Fibroblast of the aortic adventitia (primary cell): ENCODE measurements at regions not wholly inside any gene's neighbourhood (a gene's known extent, or its start where the extent isn't known, plus 50 kb on each side); places are given as distances from the start of the nearest gene placed in this dataset.
A peak's percentile ranks its signal among the peaks of the same experiment; 100 is the strongest.
"Not testable (repeated sequence)": the region's sequence is repeated elsewhere in the genome, so short reads cannot be mapped to it uniquely, and the experiment has no call there.

ENCODE experiments used
- DNase-seq: peaks from one replicate; pipeline ENCODE4 v3.0.0-alpha.2; 2010; ENCODE audit warnings: low read depth
- H3K4me3 ChIP-seq: 2 replicates; pipeline ENCODE4 v1.5.1; 2011; ENCODE audit warnings: low read depth, mild to moderate bottlenecking, control low read depth, low read length, moderate library complexity
- TF ChIP-seq, protein P1 (sequence below): IDR thresholded peaks from 2 replicates; pipeline ENCODE4 v1.5.1; 2011; ENCODE audit warnings: mild to moderate bottlenecking, low read length, control low read depth, inconsistent platforms; ENCODE audit not compliant: insufficient read depth

DNA sequence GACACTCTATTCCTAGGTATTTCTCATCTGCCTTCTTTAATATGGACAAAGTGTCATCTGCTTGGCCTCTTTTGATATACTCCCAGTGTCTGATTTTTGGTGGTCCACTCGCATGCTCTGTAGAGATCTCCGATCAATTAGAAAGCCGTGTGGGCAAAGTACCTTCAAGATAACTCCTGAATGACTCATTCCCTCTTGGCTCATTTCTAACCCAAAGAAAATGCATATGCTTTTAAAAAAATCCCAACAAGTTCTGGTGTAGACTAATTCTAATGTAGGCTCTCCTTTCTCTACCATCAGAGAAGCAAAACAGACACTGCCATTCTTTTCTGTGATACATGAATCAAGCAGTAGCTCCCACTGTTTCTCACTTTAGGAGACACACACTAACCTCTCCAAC, 714.9 kb upstream of the ADGRL3 start:
- H3K4me3 ChIP-seq = no peak overlapping the region
- DNase-seq = no peak
- TF ChIP-seq, protein P1, sequence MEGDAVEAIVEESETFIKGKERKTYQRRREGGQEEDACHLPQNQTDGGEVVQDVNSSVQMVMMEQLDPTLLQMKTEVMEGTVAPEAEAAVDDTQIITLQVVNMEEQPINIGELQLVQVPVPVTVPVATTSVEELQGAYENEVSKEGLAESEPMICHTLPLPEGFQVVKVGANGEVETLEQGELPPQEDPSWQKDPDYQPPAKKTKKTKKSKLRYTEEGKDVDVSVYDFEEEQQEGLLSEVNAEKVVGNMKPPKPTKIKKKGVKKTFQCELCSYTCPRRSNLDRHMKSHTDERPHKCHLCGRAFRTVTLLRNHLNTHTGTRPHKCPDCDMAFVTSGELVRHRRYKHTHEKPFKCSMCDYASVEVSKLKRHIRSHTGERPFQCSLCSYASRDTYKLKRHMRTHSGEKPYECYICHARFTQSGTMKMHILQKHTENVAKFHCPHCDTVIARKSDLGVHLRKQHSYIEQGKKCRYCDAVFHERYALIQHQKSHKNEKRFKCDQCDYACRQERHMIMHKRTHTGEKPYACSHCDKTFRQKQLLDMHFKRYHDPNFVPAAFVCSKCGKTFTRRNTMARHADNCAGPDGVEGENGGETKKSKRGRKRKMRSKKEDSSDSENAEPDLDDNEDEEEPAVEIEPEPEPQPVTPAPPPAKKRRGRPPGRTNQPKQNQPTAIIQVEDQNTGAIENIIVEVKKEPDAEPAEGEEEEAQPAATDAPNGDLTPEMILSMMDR = no peak

DNA sequence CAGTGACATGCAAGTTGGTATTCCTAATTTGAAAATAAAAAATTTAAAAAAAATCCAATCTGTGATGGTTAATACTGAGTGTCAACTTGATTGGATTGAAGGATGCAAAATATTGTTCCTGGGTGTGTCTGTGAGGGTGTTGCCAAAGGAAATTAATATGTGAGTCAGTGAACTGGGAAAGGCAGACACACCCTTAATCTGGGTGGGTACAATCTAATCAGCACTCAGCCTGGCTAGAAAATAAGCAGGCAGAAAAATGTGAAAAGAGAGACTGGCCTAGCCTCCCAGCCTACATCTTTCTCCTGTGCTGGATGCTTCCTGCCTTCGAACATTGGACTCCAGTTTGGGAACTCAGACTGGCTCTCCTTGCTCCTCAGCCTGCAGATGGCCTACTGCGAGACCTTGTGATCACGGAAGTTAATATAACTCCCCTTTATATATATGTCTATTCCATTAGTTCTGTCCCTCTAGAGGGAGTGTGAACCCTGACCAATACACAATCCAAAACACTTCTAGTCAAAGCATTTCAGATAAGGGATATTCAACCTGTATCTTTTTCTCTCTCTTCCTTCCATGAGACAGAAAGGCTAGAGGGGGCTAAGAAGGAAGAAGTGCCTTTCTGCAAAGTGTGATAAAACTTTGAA, 712.9 kb upstream of the ADGRL3 start:
- not testable (repeated sequence) for H3K4me3 ChIP-seq
- peak; percentile 0 for DNase-seq

DNA sequence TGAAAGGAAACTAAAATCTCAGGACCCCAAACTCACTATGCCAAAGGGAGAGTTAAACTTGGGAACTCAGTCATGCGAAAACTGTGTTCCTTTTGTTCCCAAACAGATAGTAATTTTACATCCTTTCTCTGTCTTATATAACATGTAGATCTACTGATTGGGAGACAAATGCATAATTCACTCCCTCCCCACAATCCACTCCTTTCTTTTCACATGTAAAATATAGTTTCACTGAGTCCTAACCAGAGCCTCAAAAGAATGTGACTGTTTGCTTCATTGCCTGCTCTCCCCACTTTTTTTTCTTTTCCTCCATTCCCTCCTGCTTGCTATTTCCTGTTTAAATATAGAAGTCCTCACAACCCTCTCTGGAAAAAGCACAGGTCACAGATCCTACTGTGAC, 699.3 kb upstream of the ADGRL3 start:
- H3K4me3 ChIP-seq = no peak overlapping the region
- no peak for DNase-seq
- TF ChIP-seq, protein P1 = no peak

DNA sequence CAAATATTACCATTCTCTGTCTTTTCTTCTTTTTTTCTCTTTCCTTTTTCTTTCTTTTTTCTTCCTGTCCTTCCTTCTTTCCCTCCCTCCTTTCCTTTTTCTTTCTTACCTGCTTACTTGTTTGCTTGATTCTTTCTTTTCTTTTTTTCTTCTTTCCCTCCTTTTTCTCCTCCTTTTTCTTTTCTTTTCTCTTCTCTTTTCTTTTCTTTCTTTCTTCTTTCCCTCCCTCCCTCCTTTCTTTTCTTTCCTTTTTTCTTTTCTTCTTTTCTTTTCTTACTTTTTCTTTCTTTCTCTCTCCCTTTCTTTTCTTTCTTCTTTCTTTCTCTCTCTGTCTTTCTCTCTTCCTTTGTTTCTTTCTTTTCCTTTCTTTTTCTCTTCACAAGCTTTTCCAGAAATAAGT, 697.4 kb upstream of the ADGRL3 start:
- no peak overlapping the region for H3K4me3 ChIP-seq
- TF ChIP-seq, protein P1 = no peak
- DNase-seq = no peak

DNA sequence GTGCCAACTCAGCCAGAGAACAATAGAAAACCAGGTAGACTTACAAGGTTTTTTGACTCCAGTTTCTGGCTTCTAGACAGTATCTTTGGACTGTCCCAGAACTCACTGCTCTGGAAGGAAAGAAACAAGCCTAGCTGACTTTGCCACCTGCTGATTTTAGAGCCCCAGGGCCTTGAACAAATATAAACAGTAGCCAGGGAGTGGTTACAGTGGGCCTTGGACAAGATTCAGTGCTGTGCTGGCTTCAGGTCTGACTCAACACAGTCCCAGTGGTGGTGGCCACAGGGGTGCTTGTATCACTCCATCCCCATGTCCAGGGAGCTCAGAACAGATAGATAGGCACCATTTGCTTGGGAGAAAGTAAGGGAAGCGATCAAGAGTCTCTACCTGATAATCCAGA, 694.1 kb upstream of the ADGRL3 start:
- TF ChIP-seq, protein P1 = no peak
- no peak overlapping the region for H3K4me3 ChIP-seq
- DNase-seq = no peak

DNA sequence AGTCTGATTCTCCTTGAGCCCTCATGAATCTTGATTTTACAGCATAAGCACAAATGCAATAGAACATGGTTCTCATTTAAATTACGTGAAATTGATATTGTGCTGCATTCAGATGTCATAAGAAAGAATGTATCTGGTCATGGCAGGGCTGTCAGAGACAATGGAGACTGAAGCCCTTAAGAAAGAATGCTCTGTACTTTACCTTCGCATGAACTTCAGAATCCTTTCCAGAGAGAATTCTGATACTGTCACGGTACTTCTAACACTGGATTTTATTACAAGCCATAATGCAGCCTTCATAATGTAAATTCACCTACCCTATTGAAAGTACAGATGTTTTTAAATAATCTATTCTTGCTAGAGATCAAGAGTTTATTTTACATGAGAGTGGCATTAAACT, 677.9 kb upstream of the ADGRL3 start:
- TF ChIP-seq, protein P1 = no peak
- no peak overlapping the region for H3K4me3 ChIP-seq
- DNase-seq = no peak

DNA sequence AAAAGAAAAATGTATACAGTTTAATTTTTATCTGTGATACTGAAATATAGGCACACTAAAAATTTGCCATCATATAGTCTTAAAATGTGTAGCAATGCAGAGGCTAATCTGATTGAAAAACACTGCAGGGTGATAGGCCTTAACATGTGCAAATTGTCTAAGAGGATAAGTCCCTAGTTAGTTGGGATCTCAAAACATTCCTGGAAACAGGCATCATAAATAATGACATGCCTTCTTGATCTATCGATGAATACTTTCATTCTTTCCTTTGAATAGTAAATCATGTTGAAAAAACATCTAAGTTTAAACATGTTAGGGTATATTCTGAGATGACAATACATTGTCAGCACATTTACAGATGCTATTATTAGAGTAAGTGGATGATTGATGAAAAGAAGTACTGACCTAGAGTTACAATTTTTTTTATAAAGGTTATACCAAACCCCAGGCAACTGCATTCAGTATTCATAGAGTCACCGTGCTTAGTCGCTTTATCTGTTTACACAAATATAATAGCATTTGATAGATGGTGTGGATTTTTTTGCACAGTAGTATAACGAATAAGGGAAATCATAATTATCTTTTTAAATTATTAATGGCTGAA, 668.2 kb upstream of the ADGRL3 start:
- H3K4me3 ChIP-seq = no peak overlapping the region
- DNase-seq = no peak
- TF ChIP-seq, protein P1 = no peak
